H1 (cell line): ENCODE measurements at regions not wholly inside any gene's neighbourhood (a gene's known extent, or its start where the extent isn't known, plus 50 kb on each side); places are given as distances from the start of the nearest gene placed in this dataset.

Source experiments
- CTCF ChIA-PET: fragments of 300-600 bp; sonication (Branson Sonifier 250); formaldehyde crosslinking; loops from one replicate; lab custom pipeline; 2021; ENCODE audit not compliant: partially characterized antibody; lab: Charles Lee
- POLR2A ChIA-PET: fragments of 300-600 bp; sonication (Branson Sonifier 250); formaldehyde crosslinking; loops from one replicate; lab custom pipeline; 2021; ENCODE audit warnings: inconsistent platforms; ENCODE audit not compliant: partially characterized antibody; lab: Charles Lee
- DNase-seq, 2 experiments: peaks; one replicate each; pipeline versions ENCODE4 v3.0.0 to v3.0.0-alpha.2; 2010 to 2022; ENCODE audit warnings: low spot score in 2 of 2, low read depth in 1 of 2, mixed read lengths in 1 of 2
- FAIRE-seq: peaks from 2 replicates; lab custom pipeline; 2011; peaks lifted over from hg19 to GRCh38; lab: Jason Lieb, UNC
- H2AFZ ChIP-seq: 2 replicates; pipeline ENCODE4 v1.8.1; 2012; ENCODE audit warnings: low read length, inconsistent platforms
- H2AK5ac ChIP-seq: 2 replicates; pipeline ENCODE4 v1.6.1; 2013; ENCODE audit warnings: low read depth, low read length
- H2BK120ac ChIP-seq: replicated peaks from 2 replicates; pipeline ENCODE3; 2013; ENCODE audit warnings: low read depth, low read length, inconsistent platforms
- H2BK12ac ChIP-seq: 2 replicates; pipeline ENCODE4 v1.6.1; 2013; ENCODE audit warnings: low read depth, low read length
- H2BK15ac ChIP-seq: 2 replicates; pipeline ENCODE4 v1.6.1; 2013; ENCODE audit warnings: low read length
- H2BK20ac ChIP-seq: 2 replicates; pipeline ENCODE4 v1.6.1; 2013; ENCODE audit warnings: low read length
- H2BK5ac ChIP-seq: 2 replicates; pipeline ENCODE4 v1.6.1; 2013; ENCODE audit warnings: low read depth, low read length
- H3K14ac ChIP-seq: 2 replicates; pipeline ENCODE4 v1.6.1; 2013; ENCODE audit warnings: inconsistent platforms; ENCODE audit not compliant: insufficient read length
- H3K18ac ChIP-seq: 2 replicates; pipeline ENCODE4 v1.6.1; 2013; ENCODE audit warnings: low read length; ENCODE audit errors: extremely low read depth
- H3K23ac ChIP-seq: 2 replicates; pipeline ENCODE4 v1.6.1; 2013; ENCODE audit warnings: inconsistent platforms; ENCODE audit not compliant: insufficient read length
- H3K23me2 ChIP-seq: 2 replicates; pipeline ENCODE4 v1.6.1; 2013; ENCODE audit warnings: low read depth, low read length
- H3K27ac ChIP-seq: 2 replicates; pipeline ENCODE4 v1.6.1; 2011; ENCODE audit warnings: low read depth, low read length, inconsistent platforms
- H3K27me3 ChIP-seq, 4 experiments: replicated peaks in 1 of 4; 1 replicate in 1 of 4; 2 replicates in 3 of 4; pipeline versions ENCODE4 v1.6.1 to v1.8.1; 2011 to 2013; ENCODE audit warnings: low read length in 3 of 4, mild to moderate bottlenecking in 3 of 4, inconsistent platforms in 2 of 4, mixed read lengths in 2 of 4, moderate library complexity in 1 of 4; ENCODE audit not compliant: control insufficient read depth in 3 of 4, insufficient read depth in 3 of 4; ENCODE audit errors: extremely low read depth in 1 of 4
- H3K36me3 ChIP-seq, 4 experiments: 2 replicates each; pipeline versions ENCODE4 v1.6.1 to v1.8.1; 2011 to 2013; ENCODE audit warnings: mild to moderate bottlenecking in 4 of 4, low read length in 3 of 4, moderate library complexity in 2 of 4, control low read depth in 1 of 4, inconsistent platforms in 1 of 4; ENCODE audit not compliant: insufficient read depth in 4 of 4, control insufficient read depth in 2 of 4
- H3K4ac ChIP-seq: replicated peaks from 2 replicates; pipeline ENCODE3; 2013; ENCODE audit warnings: low read length, low read depth, mixed read lengths, inconsistent platforms; ENCODE audit not compliant: insufficient read length
- H3K4me1 ChIP-seq, 4 experiments: replicated peaks in 1 of 4; 1 replicate in 1 of 4; 2 replicates in 3 of 4; pipeline versions ENCODE4 v1.6.1 to v1.8.1; 2011 to 2013; ENCODE audit warnings: low read length in 3 of 4, inconsistent platforms in 2 of 4, mixed read lengths in 1 of 4; ENCODE audit not compliant: insufficient read depth in 4 of 4, control insufficient read depth in 3 of 4
- H3K4me2 ChIP-seq, 2 experiments: 2 replicates each; pipeline versions ENCODE4 v1.6.1 to v1.8.1; 2011 to 2013; ENCODE audit warnings: low read depth in 2 of 2, low read length in 2 of 2, control low read depth in 1 of 2, inconsistent platforms in 1 of 2, mild to moderate bottlenecking in 1 of 2; ENCODE audit not compliant: insufficient read depth in 1 of 2
- H3K4me3 ChIP-seq, 4 experiments: fragments of 200-600, 300-600 bp in 1 of 4; sonication (generic), shearing (Covaris generic), sonication (Bioruptor Twin) in 1 of 4; 2 replicates each; pipeline versions ENCODE4 v1.5.1 to v1.8.1; 2011 to 2016; ENCODE audit warnings: low read length in 4 of 4, low read depth in 3 of 4, control low read depth in 2 of 4, inconsistent platforms in 2 of 4, mild to moderate bottlenecking in 2 of 4, mixed read lengths in 1 of 4, moderate library complexity in 1 of 4; ENCODE audit not compliant: insufficient read depth in 2 of 4; ENCODE audit errors: extremely low read depth in 1 of 4
- H3K56ac ChIP-seq: replicated peaks from 2 replicates; pipeline ENCODE3; 2013; ENCODE audit warnings: low read depth, mild to moderate bottlenecking, mixed read lengths, low read length, inconsistent platforms; ENCODE audit not compliant: insufficient read length
- H3K79me1 ChIP-seq: 2 replicates; pipeline ENCODE4 v1.6.1; 2013; ENCODE audit warnings: low read depth, low read length, control low read depth
- H3K79me2 ChIP-seq, 2 experiments: 2 replicates each; pipeline versions ENCODE4 v1.6.1 to v1.8.1; 2012 to 2013; ENCODE audit warnings: low read length in 2 of 2, mild to moderate bottlenecking in 2 of 2, inconsistent platforms in 1 of 2; ENCODE audit not compliant: insufficient read depth in 2 of 2, control insufficient read depth in 1 of 2
- H3K9ac ChIP-seq, 4 experiments: replicated peaks in 1 of 4; 1 replicate in 1 of 4; 2 replicates in 3 of 4; pipeline versions ENCODE4 v1.6.1 to v1.8.1; 2011 to 2013; ENCODE audit warnings: low read depth in 3 of 4, low read length in 3 of 4, control low read depth in 2 of 4, mild to moderate bottlenecking in 2 of 4, moderate library complexity in 2 of 4, inconsistent platforms in 1 of 4; ENCODE audit errors: extremely low read depth in 1 of 4
- H3K9me3 ChIP-seq, 2 experiments: 2 replicates each; pipeline versions ENCODE4 v1.6.1 to v1.8.1; 2012 to 2013; ENCODE audit warnings: mild to moderate bottlenecking in 2 of 2, moderate library complexity in 2 of 2, control low read depth in 1 of 2, inconsistent platforms in 1 of 2, low read depth in 1 of 2, low read length in 1 of 2, mixed read lengths in 1 of 2; ENCODE audit not compliant: insufficient read depth in 2 of 2
- H4K20me1 ChIP-seq, 2 experiments: replicated peaks in 1 of 2; 2 replicates each; pipeline versions ENCODE3 to v1.8.1; 2011 to 2013; ENCODE audit warnings: inconsistent platforms in 2 of 2, low read length in 2 of 2, mild to moderate bottlenecking in 1 of 2; ENCODE audit not compliant: insufficient read depth in 2 of 2, control insufficient read depth in 1 of 2
- H4K5ac ChIP-seq: 2 replicates; pipeline ENCODE4 v1.6.1; 2013; ENCODE audit warnings: low read length, low read depth, mixed read lengths, inconsistent platforms; ENCODE audit not compliant: insufficient read length
- H4K8ac ChIP-seq: 2 replicates; pipeline ENCODE4 v1.8.0; 2013; ENCODE audit warnings: mild to moderate bottlenecking, moderate library complexity, low read length, inconsistent platforms; ENCODE audit not compliant: insufficient read depth; ENCODE audit errors: extremely low read depth
- H4K91ac ChIP-seq: replicated peaks from 2 replicates; pipeline ENCODE3; 2013; ENCODE audit warnings: low read length, mixed read lengths, inconsistent platforms; ENCODE audit not compliant: insufficient read length
- E2F6 ChIP-seq: IDR thresholded peaks from 2 replicates; pipeline ENCODE4 v1.6.1; 2012; ENCODE audit warnings: inconsistent platforms
- SIN3A ChIP-seq, 2 experiments: IDR thresholded peaks in 1 of 2; conservative IDR thresholded peaks in 1 of 2; 2 replicates each; pipeline ENCODE4 v1.6.1; 2011 to 2012; ENCODE audit warnings: low read length in 2 of 2, improper control_type of control experiment in 1 of 2, low read depth in 1 of 2, mild to moderate bottlenecking in 1 of 2
- WGBS, 2 experiments: shearing (Covaris generic) in 1 of 2; methylation state at CpG; one replicate each; pipeline versions ENCODE4 v1.1.6 to v1.1.7; 2013 to 2015; ENCODE audit warnings: low lambda C conversion rate in 2 of 2, mixed read lengths in 2 of 2, inconsistent platforms in 1 of 2, low coverage in 1 of 2, missing lambda C conversion rate in 1 of 2; ENCODE audit not compliant: insufficient replicate concordance in 2 of 2, insufficient coverage in 1 of 2, insufficient read length in 1 of 2; ENCODE audit errors: extremely low coverage in 1 of 2, missing lambda C conversion rate in 1 of 2; 5-methylcytosine and 5-hydroxymethylcytosine counted together

GRCh38 chr20:7492257-7492656 lies 448.0 kb downstream of the HAO1 start:
- H2BK120ac ChIP-seq, result no peak overlapping the region
- no peak overlapping the region for H4K5ac ChIP-seq
- H3K27me3 ChIP-seq, result no peaks in the 10 kb centered on the region
- H3K56ac ChIP-seq, result no peak overlapping the region
- peaks cover 0 to 3% of the 10 kb centered on the region in 2 experiments; a peak in 1 of 4 replicates for H3K9me3 ChIP-seq
- no peak overlapping the region for H3K4ac ChIP-seq
- H3K9ac ChIP-seq, result no peak overlapping the region
- POLR2A ChIA-PET, result no interaction called here
- TF ChIP-seq SIN3A (conservative IDR thresholded peaks at IDR 0.05 in 1 of 2, IDR thresholded peaks at IDR 0.05 in 1 of 2; ENCODE audit: low read depth in 1 of 2, low read length in 2 of 2) (no peak), E2F6 (no peak)
- no peak overlapping the region for H3K27ac ChIP-seq
- 63% methylated on average over 3 of the region's 3 CpGs; no CpG with 5 or more reads in 1 of the 2 experiments for WGBS, 2 experiments
- no peak overlapping the region for H2BK20ac ChIP-seq
- H3K23me2 ChIP-seq, result no peaks in the 10 kb centered on the region
- no peak overlapping the region for H3K14ac ChIP-seq
- H2AFZ ChIP-seq, result no peak overlapping the region
- no peaks in the 10 kb centered on the region for H3K79me1 ChIP-seq
- H4K8ac ChIP-seq, result no peak overlapping the region
- no peak overlapping the region for H4K91ac ChIP-seq
- CTCF ChIA-PET, result no interaction called here
- DNase-seq, result no peak
- 0 out of 7 replicates have a peak, but pooled peaks cover 0 to 2% (median 0%) of the 10 kb centered on the region in 4 experiments for H3K4me1 ChIP-seq
- no peak overlapping the region for H3K23ac ChIP-seq
- no peak overlapping the region for H3K4me3 ChIP-seq
- H3K36me3 ChIP-seq, result no peaks in the 10 kb centered on the region
- H3K4me2 ChIP-seq, result no peak overlapping the region
- H2BK5ac ChIP-seq, result no peak overlapping the region
- H3K18ac ChIP-seq, result no peak overlapping the region
- H4K20me1 ChIP-seq, result no peaks in the 10 kb centered on the region
- no peak overlapping the region for H2AK5ac ChIP-seq
- H2BK15ac ChIP-seq, result no peak overlapping the region
- no peaks in the 10 kb centered on the region for H3K79me2 ChIP-seq
- H2BK12ac ChIP-seq, result no peak overlapping the region
- FAIRE-seq, result no peak
